NCI-H345 treated with DMSO at 0.1 percent for 48 hours (cell line): ENCODE measurements at regions not wholly inside any gene's neighbourhood (a gene's known extent, or its start where the extent isn't known, plus 50 kb on each side); places are given as distances from the start of the nearest gene placed in this dataset.

ENCODE experiments used
- DNase-seq: peaks from one replicate; lab custom pipeline; 2025; ENCODE audit not compliant: unreplicated experiment; lab: John Stamatoyannopoulos, UW

GRCh38 chr9:86765746-86766430, 181.4 kb downstream of the GAS1 start:
- DNase-seq, result no peak

GRCh38 chr9:86764671-86765343, 182.5 kb downstream of the GAS1 start:
- DNase-seq, result no peak

GRCh38 chr9:86764221-86764624, 183.1 kb downstream of the GAS1 start:
- no peak for DNase-seq

GRCh38 chr9:86763791-86764190, 183.5 kb downstream of the GAS1 start:
- no peak for DNase-seq

GRCh38 chr9:86757382-86757720, 190.0 kb downstream of the GAS1 start:
- no peak for DNase-seq

- no peak for DNase-seq
Observed at GRCh38 chr9:86756576-86757381, 190.5 kb downstream of the GAS1 start.

- DNase-seq, result no peak
Observed at GRCh38 chr9:86755561-86755941, 191.8 kb downstream of the GAS1 start.

- no peak for DNase-seq
Observed at GRCh38 chr9:86754581-86755560, 192.4 kb downstream of the GAS1 start.

GRCh38 chr9:86753836-86754235, 193.5 kb downstream of the GAS1 start:
- no peak for DNase-seq

- DNase-seq, result no peak
Observed at GRCh38 chr9:86752733-86753132, 194.6 kb downstream of the GAS1 start.

GRCh38 chr9:86751956-86752355, 195.3 kb downstream of the GAS1 start:
- DNase-seq, result no peak

GRCh38 chr9:86751207-86751606, 196.1 kb downstream of the GAS1 start:
- no peak for DNase-seq

- no peak for DNase-seq
Observed at GRCh38 chr9:86749894-86750255, 197.4 kb downstream of the GAS1 start.

GRCh38 chr9:86749161-86749893, 198.0 kb downstream of the GAS1 start:
- no peak for DNase-seq

GRCh38 chr9:86747711-86748110, 199.6 kb downstream of the GAS1 start:
- DNase-seq, result no peak

- DNase-seq, result no peak
Observed at GRCh38 chr9:86741311-86742208, 205.7 kb downstream of the GAS1 start.

GRCh38 chr9:86735772-86736458, 211.4 kb downstream of the GAS1 start:
- DNase-seq, result no peak

- no peak for DNase-seq
Observed at GRCh38 chr9:86734771-86735170, 212.5 kb downstream of the GAS1 start.

- no peak for DNase-seq
Observed at GRCh38 chr9:86733929-86734328, 213.4 kb downstream of the GAS1 start.
